ACC112 (cell line): ENCODE measurements at regions not wholly inside any gene's neighbourhood (a gene's known extent, or its start where the extent isn't known, plus 50 kb on each side); places are given as distances from the start of the nearest gene placed in this dataset.

ENCODE experiments used
- H2AFZ ChIP-seq: fragments of 200-600 bp; sonication (generic); one replicate; pipeline ENCODE4 v1.6.0; 2017; ENCODE audit warnings: antibody characterized with exemption, low read length; ENCODE audit not compliant: unreplicated experiment
- H3K27ac ChIP-seq: fragments of 200-600 bp; sonication (generic); 2 replicates; pipeline ENCODE4 v1.5.1; 2014; ENCODE audit warnings: low read depth, mild to moderate bottlenecking, antibody characterized with exemption, low read length, moderate library complexity
- H3K27me3 ChIP-seq: fragments of 200-600 bp; sonication (generic); 2 replicates; pipeline ENCODE4 v1.6.1; 2014; ENCODE audit warnings: mild to moderate bottlenecking, antibody characterized with exemption, low read length, moderate library complexity, mixed read lengths; ENCODE audit not compliant: insufficient read depth
- H3K36me3 ChIP-seq: fragments of 200-600 bp; sonication (generic); 2 replicates; pipeline ENCODE4 v1.6.1; 2016; ENCODE audit warnings: mild to moderate bottlenecking, antibody characterized with exemption, low read length, moderate library complexity, mixed read lengths; ENCODE audit not compliant: insufficient read depth
- H3K4me1 ChIP-seq: fragments of 200-600 bp; sonication (generic); one replicate; pipeline ENCODE4 v1.6.1; 2016; ENCODE audit warnings: low read length, mixed read lengths; ENCODE audit not compliant: insufficient read depth, unreplicated experiment, control insufficient read depth
- H3K4me3 ChIP-seq: fragments of 200-600 bp; sonication (generic); 2 replicates; pipeline ENCODE4 v1.5.1; 2014; ENCODE audit warnings: mild to moderate bottlenecking, low read depth, low read length
- H3K79me2 ChIP-seq: fragments of 200-600 bp; sonication (generic); one replicate; pipeline ENCODE4 v1.6.0; 2016; ENCODE audit warnings: low read length; ENCODE audit not compliant: control insufficient read depth, unreplicated experiment, insufficient read depth

- H3K79me2 ChIP-seq: no peaks in the 10 kb centered on the region
Observed at GRCh38 chr2:155431004-155431507, 732.6 kb downstream of the KCNJ3 start.

GRCh38 chr2:155427470-155427869 lies 729.0 kb downstream of the KCNJ3 start:
- Histone ChIP-seq H3K4me3 (no peak overlapping the region), H3K27me3 (no peaks in the 10 kb centered on the region), H3K4me1 (no peaks in the 10 kb centered on the region), H3K36me3 (no peaks in the 10 kb centered on the region), H3K27ac (no peak overlapping the region), H2AFZ (no peak overlapping the region), H3K79me2 (no peaks in the 10 kb centered on the region)

More at GRCh38 chr2:155431004-155431507, 732.6 kb downstream of the KCNJ3 start:
- Histone ChIP-seq H3K27me3 (no peaks in the 10 kb centered on the region), H3K4me1 (no peaks in the 10 kb centered on the region), H3K27ac (no peak overlapping the region), H3K4me3 (no peak overlapping the region), H2AFZ (no peak overlapping the region), H3K36me3 (no peaks in the 10 kb centered on the region)

- H3K4me1 ChIP-seq: no peaks in the 10 kb centered on the region
- no peak overlapping the region for H3K27ac ChIP-seq
- no peaks in the 10 kb centered on the region for H3K27me3 ChIP-seq
- no peak overlapping the region for H2AFZ ChIP-seq
- no peaks in the 10 kb centered on the region for H3K36me3 ChIP-seq
- H3K79me2 ChIP-seq: no peaks in the 10 kb centered on the region
- no peak overlapping the region for H3K4me3 ChIP-seq
Observed at GRCh38 chr2:155424518-155424917, 726.0 kb downstream of the KCNJ3 start.

DNA sequence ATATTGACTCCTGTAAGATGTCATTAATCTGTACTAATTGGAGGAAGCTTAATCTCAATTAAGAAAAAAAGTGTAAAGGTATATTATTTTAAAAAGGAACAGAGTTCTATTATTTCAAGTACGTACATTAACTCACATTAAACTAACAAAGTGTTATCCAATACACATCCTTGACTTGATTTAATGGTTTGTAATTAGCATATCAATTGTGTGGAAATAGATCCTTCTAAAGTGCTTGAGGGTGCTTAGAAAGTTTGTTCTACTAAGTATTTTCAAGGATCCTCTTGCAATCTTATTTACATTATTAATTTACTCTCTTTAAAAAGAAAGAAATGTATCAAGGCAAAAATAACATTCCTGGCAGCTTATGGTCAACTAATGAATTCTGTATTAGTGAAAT lies 720.3 kb downstream of the KCNJ3 start:
- Histone ChIP-seq H3K4me3 (no peak overlapping the region), H3K27ac (no peak overlapping the region), H3K79me2 (no peaks in the 10 kb centered on the region), H2AFZ (no peak overlapping the region), H3K4me1 (no peaks in the 10 kb centered on the region), H3K27me3 (no peaks in the 10 kb centered on the region), H3K36me3 (no peaks in the 10 kb centered on the region)

DNA sequence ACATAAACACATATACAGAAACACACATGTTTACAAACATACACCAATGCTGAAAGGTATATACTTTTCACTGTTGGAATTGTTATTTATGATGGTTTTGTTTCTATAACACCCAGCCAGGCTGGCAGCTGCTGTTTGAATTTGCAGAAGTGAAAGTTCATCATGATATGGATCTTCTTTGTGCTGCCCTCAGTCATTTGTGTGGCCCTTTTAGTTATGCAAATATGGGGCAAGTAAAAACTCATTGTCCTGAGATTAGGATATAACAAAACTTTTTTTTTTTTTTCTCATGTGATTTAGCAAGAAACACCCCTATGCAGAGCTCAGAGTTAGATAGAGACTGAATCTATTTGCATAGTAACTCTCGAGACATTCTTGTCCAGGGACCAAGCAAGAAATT lies 714.1 kb downstream of the KCNJ3 start:
- Histone ChIP-seq H3K79me2 (no peaks in the 10 kb centered on the region), H3K4me3 (no peak overlapping the region), H3K36me3 (no peaks in the 10 kb centered on the region), H2AFZ (no peak overlapping the region), H3K4me1 (no peaks in the 10 kb centered on the region), H3K27ac (no peak overlapping the region), H3K27me3 (no peaks in the 10 kb centered on the region)

- H3K27me3 ChIP-seq: no peaks in the 10 kb centered on the region
- no peak overlapping the region for H2AFZ ChIP-seq
- no peak overlapping the region for H3K27ac ChIP-seq
- H3K4me1 ChIP-seq: no peaks in the 10 kb centered on the region
- no peaks in the 10 kb centered on the region for H3K79me2 ChIP-seq
- no peaks in the 10 kb centered on the region for H3K36me3 ChIP-seq
- H3K4me3 ChIP-seq: no peak overlapping the region
Observed at GRCh38 chr2:155404433-155405002, 706.0 kb downstream of the KCNJ3 start.

DNA sequence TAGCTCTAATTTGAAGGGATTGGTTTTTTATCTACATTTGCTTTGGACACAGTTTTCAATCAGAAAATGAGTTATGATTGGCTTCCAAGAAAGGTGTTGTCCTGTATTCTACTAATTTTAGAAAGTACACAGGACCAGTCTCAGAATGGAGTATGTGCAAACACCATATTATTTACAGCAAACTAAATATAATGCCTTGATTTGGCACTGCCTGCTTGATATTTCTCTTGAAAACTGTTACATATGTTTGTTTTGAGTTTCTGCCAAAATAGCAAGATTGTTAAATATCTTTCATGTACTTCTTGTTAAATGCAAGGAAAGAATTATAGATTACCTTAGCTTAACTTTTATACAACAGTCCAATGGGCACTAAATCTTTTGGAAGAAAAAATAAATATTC lies 694.9 kb downstream of the KCNJ3 start:
- Histone ChIP-seq H3K27me3 (peaks cover 7% of the 10 kb centered on the region; the same call in 1 of the 2 replicates), H3K36me3 (no peaks in the 10 kb centered on the region), H3K4me3 (no peak overlapping the region), H3K79me2 (no peaks in the 10 kb centered on the region), H3K27ac (no peak overlapping the region), H2AFZ (no peak overlapping the region), H3K4me1 (no peaks in the 10 kb centered on the region)

- no peak overlapping the region for H2AFZ ChIP-seq
- no peaks in the 10 kb centered on the region for H3K4me1 ChIP-seq
- H3K79me2 ChIP-seq: no peaks in the 10 kb centered on the region
- no peaks in the 10 kb centered on the region for H3K36me3 ChIP-seq
- no peak overlapping the region for H3K4me3 ChIP-seq
- no peak overlapping the region for H3K27ac ChIP-seq
- peaks cover 7% of the 10 kb centered on the region; the same call in 1 of the 2 replicates for H3K27me3 ChIP-seq
Observed at GRCh38 chr2:155391613-155392130, 693.2 kb downstream of the KCNJ3 start.

- Histone ChIP-seq H3K79me2 (no peaks in the 10 kb centered on the region), H3K4me3 (no peak overlapping the region), H2AFZ (no peak overlapping the region), H3K36me3 (no peaks in the 10 kb centered on the region), H3K27ac (no peak overlapping the region), H3K27me3 (peaks cover 7% of the 10 kb centered on the region; the same call in 1 of the 2 replicates), H3K4me1 (no peaks in the 10 kb centered on the region)
Observed at GRCh38 chr2:155389224-155389623, 690.7 kb downstream of the KCNJ3 start.

- Histone ChIP-seq H3K27me3 (peaks cover 7% of the 10 kb centered on the region; the same call in 1 of the 2 replicates), H2AFZ (no peak overlapping the region), H3K4me1 (no peaks in the 10 kb centered on the region), H3K27ac (no peak overlapping the region), H3K36me3 (no peaks in the 10 kb centered on the region), H3K79me2 (no peaks in the 10 kb centered on the region), H3K4me3 (no peak overlapping the region)
Observed at GRCh38 chr2:155384555-155385123, 686.1 kb downstream of the KCNJ3 start.

DNA sequence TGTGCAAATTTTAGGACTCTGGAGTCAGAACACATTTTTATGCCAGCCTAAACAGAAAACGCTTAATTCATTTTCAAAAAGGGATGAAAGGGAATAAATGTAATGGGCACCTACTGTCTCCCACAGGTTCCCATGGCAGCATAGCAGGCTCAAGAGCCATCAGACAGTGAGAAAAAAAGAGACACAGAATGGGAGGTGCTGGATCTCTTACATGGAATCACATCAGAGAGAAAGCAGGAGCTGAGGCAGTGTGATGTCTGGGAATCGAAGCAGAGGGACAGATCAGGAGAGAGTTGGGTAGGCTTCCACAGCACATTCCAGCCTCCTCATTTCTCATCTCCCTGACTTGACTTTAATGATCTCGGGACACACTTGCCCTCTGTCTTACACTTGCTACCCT lies 684.3 kb downstream of the KCNJ3 start:
- Histone ChIP-seq H2AFZ (no peak overlapping the region), H3K27ac (no peak overlapping the region), H3K4me1 (no peaks in the 10 kb centered on the region), H3K36me3 (no peaks in the 10 kb centered on the region), H3K27me3 (no peaks in the 10 kb centered on the region), H3K4me3 (no peak overlapping the region), H3K79me2 (no peaks in the 10 kb centered on the region)
